GM12874 (cell line): ENCODE measurements at regions not wholly inside any gene's neighbourhood (a gene's known extent, or its start where the extent isn't known, plus 50 kb on each side); places are given as distances from the start of the nearest gene placed in this dataset.

ENCODE experiments used
- TF ChIP-seq, protein P1 (sequence below): IDR thresholded peaks from 2 replicates; pipeline ENCODE4 v1.5.1; 2011; ENCODE audit warnings: low read depth, mild to moderate bottlenecking, control low read depth, low read length, moderate library complexity; ENCODE audit not compliant: insufficient read depth

DNA sequence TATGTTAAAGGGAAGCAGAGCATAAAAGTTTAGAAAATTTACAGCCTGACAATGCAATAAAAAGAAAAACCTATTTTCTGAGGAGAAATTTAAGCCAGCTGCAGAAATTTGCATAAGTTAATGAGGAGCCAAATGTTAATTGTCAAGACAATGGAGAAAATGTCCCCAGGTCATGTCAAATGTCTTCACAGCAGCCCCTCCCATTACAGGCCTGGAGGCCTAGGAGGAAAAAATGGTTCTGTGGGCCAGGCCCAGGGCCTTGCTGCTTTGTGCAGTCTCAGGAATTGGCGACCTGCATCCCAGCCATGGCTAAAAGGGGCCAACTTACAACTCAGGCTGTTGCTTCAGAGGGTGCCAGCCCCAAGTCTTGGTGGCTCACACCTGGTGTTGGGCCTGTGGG, 275.4 kb upstream of the RPS6KA3 start:
- TF ChIP-seq, protein P1, sequence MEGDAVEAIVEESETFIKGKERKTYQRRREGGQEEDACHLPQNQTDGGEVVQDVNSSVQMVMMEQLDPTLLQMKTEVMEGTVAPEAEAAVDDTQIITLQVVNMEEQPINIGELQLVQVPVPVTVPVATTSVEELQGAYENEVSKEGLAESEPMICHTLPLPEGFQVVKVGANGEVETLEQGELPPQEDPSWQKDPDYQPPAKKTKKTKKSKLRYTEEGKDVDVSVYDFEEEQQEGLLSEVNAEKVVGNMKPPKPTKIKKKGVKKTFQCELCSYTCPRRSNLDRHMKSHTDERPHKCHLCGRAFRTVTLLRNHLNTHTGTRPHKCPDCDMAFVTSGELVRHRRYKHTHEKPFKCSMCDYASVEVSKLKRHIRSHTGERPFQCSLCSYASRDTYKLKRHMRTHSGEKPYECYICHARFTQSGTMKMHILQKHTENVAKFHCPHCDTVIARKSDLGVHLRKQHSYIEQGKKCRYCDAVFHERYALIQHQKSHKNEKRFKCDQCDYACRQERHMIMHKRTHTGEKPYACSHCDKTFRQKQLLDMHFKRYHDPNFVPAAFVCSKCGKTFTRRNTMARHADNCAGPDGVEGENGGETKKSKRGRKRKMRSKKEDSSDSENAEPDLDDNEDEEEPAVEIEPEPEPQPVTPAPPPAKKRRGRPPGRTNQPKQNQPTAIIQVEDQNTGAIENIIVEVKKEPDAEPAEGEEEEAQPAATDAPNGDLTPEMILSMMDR: no peak

- TF ChIP-seq, protein P1: no peak
Measured at GRCh38 chrX:20538974-20539373, 272.3 kb upstream of the RPS6KA3 start.

DNA sequence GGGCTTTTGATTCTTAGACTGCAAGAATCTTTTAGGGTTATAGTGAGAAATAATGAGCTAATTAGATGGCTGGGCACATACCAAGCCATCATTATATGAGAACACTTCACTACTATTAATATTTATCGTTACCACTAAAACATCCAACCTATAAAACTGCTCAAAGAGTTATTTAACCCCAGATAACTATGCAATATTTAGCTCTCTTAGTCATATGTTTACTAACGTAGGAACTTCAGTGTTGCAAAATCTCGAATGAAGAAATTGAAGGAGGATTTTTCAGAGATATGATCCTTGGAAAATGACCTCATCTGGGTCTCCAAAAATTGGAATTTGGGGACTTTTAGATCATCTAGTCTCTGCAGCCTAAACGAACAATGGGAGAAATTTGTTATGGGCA, 265.0 kb upstream of the RPS6KA3 start:
- TF ChIP-seq, protein P1: no peak

DNA sequence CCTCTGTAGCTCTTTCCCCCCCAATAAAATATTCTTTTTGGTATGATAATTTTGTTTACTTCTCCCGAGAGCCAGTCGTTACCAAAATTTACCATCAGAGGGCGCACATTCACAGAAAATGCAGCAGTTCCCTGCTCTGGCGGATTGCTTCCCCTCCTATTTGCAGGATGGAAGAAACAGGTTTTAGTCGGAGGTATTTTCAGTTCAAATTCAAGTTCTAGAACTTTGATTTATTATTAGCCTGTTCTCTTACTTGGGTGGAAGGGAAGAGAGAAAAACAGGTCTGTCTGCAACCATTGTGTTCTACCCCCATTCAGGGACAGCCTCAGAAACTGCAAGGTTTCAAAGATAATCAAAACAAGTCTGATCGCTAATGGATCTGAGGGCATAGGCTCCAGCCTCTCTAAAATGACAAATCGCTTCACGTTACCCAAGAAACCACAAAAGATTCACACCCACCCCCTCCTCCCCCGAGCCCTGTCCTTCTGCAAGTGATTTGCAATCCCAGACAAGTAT, 263.8 kb upstream of the RPS6KA3 start:
- TF ChIP-seq, protein P1: peak; percentile 40; the same call in 1 of the 2 replicates

GRCh38 chrX:20529711-20530110, 263.0 kb upstream of the RPS6KA3 start:
- TF ChIP-seq, protein P1: no peak

GRCh38 chrX:20529301-20529700, 262.6 kb upstream of the RPS6KA3 start:
- TF ChIP-seq, protein P1: no peak

GRCh38 chrX:20527558-20528011, 260.9 kb upstream of the RPS6KA3 start:
- TF ChIP-seq, protein P1: no peak
